Adrenal gland (tissue), 9 donors: ENCODE measurements at regions not wholly inside any gene's neighbourhood (a gene's known extent, or its start where the extent isn't known, plus 50 kb on each side); places are given as distances from the start of the nearest gene placed in this dataset.

Experiments
- DNase-seq, 7 donors: peaks; one replicate each; pipeline ENCODE4 v3.0.0-alpha.2; 2019 to 2020
- H3K27ac ChIP-seq, 5 donors: fragments of 200-600 bp; sonication (generic) in 4 of 5; 1 replicate in 3 of 5; 2 replicates in 2 of 5; pipeline versions ENCODE4 v1.5.1 to v1.8.0; 2016 to 2020; ENCODE audit warnings: mild to moderate bottlenecking in 1 of 5
- H3K27me3 ChIP-seq: fragments of 200-600 bp; 2 replicates; pipeline ENCODE4 v1.8.0; 2021
- H3K36me3 ChIP-seq, 2 donors: fragments of 200-600 bp; replicated peaks in 1 of 2; 1 replicate in 1 of 2; 2 replicates in 1 of 2; pipeline versions ENCODE4 v1.5.1 to v1.8.0; 2018 to 2022
- H3K4me1 ChIP-seq, 2 donors: fragments of 200-600 bp; replicated peaks in 1 of 2; 1 replicate in 1 of 2; 2 replicates in 1 of 2; pipeline versions ENCODE4 v1.5.1 to v1.8.0; 2018 to 2021
- H3K4me3 ChIP-seq, 4 donors: fragments of 200-600 bp; sonication (generic) in 3 of 4; one replicate each; pipeline ENCODE4 v1.5.1; 2016 to 2018
- H3K9me3 ChIP-seq, 3 donors: fragments of 200-600 bp; sonication (generic) in 1 of 3; replicated peaks in 1 of 3; 1 replicate in 2 of 3; 2 replicates in 1 of 3; pipeline versions ENCODE4 v1.5.1 to v1.8.0; 2016 to 2021
- CTCF ChIP-seq, 6 experiments: fragments of 450-650 bp in 4 of 6; fragments of 200-600 bp in 2 of 6; sonication (generic) in 1 of 6; IDR thresholded peaks; 1 replicate in 5 of 6; 2 replicates in 1 of 6; pipeline versions ENCODE4 v1.5.1 to v1.8.0; 2016 to 2021; ENCODE audit warnings: antibody characterized with exemption in 6 of 6, mild to moderate bottlenecking in 2 of 6, moderate library complexity in 1 of 6
- POLR2A ChIP-seq, 2 donors: fragments of 450-650 bp; IDR thresholded peaks; one replicate each; pipeline ENCODE4 v1.6.1; 2017; ENCODE audit warnings: antibody characterized with exemption in 2 of 2, mild to moderate bottlenecking in 2 of 2, moderate library complexity in 1 of 2
- WGBS, 4 donors: extraction: QIAGEN DNeasy Blood & Tissue Kit in 2 of 4; methylation state at CpG; one replicate each; pipeline versions ENCODE4 v1.1.5 to v1.1.7; 2013 to 2017; 5-methylcytosine and 5-hydroxymethylcytosine counted together
- intact Hi-C, 2 donors: fragments of 100-400 bp; cut with DNase I; formaldehyde crosslinking; loops; one replicate each; pipeline versions ENCODE4 v1.14.1 to v1.15.0; 2022 to 2023
- donor health status: healthy with polysubstance abuse.
- donor health status: Bipolar disorder and iron deficiency.
- donor health status: DM: yes; HTN: yes; CAD: no.
- donor health status: DM: no; HTN: no; CAD: no.
- donor health status: DM: no; HTN: no; CAD: no.

- no peaks in the 10 kb centered on the region for H3K27me3 ChIP-seq
- H3K27ac ChIP-seq, result no peak overlapping the region
- H3K9me3 ChIP-seq, result no peaks in the 10 kb centered on the region
- no peak for DNase-seq
- intact Hi-C loops, result loop anchor here in 1 of 2 donors (10.0 kb wide), 1 partner anchor 64 kb away; no protein-coding TSS in a partner anchor
- no peaks in the 10 kb centered on the region for H3K36me3 ChIP-seq
- no peak overlapping the region for H3K4me3 ChIP-seq
- WGBS, 4 donors, result 56 to 65% (median 59%) methylated on average over 6 of the region's 6 CpGs
- no peak for TF ChIP-seq POLR2A (IDR thresholded peaks at IDR 0.05)
- TF ChIP-seq CTCF (IDR thresholded peaks at IDR 0.05), result no peak
- H3K4me1 ChIP-seq, result peaks cover 0 to 4% of the 10 kb centered on the region in 2 donors
Measured at GRCh38 chr20:48308882-48309281, 518.9 kb downstream of the PREX1 start.

GRCh38 chr20:48308232-48308781 is 519.5 kb downstream of the PREX1 start:
- no peaks in the 10 kb centered on the region for H3K27me3 ChIP-seq
- H3K9me3 ChIP-seq, result no peaks in the 10 kb centered on the region
- H3K27ac ChIP-seq, result no peak overlapping the region
- H3K36me3 ChIP-seq, result no peaks in the 10 kb centered on the region
- no peak overlapping the region for H3K4me3 ChIP-seq
- TF ChIP-seq POLR2A (IDR thresholded peaks at IDR 0.05) (no peak), CTCF (IDR thresholded peaks at IDR 0.05) (no peak)
- DNase-seq, result no peak
- H3K4me1 ChIP-seq, result peaks cover 0 to 4% of the 10 kb centered on the region in 2 donors
- intact Hi-C loops, result loop anchor here in 1 of 2 donors (10.0 kb wide), 1 partner anchor 64 kb away; no protein-coding TSS in a partner anchor
- WGBS, 4 donors, result 76 to 83% (median 78%) methylated on average over 4 of the region's 4 CpGs

GRCh38 chr20:48307277-48307676 is 520.5 kb downstream of the PREX1 start:
- Histone ChIP-seq H3K9me3 (no peaks in the 10 kb centered on the region), H3K27me3 (no peaks in the 10 kb centered on the region), H3K4me1 (peaks cover 0 to 4% of the 10 kb centered on the region in 2 donors), H3K4me3 (no peak overlapping the region), H3K27ac (no peak overlapping the region), H3K36me3 (no peaks in the 10 kb centered on the region)
- 84 to 93% (median 88%) methylated on average over 9 to 10 of the region's 10 CpGs for WGBS, 4 donors
- no peak for TF ChIP-seq CTCF (IDR thresholded peaks at IDR 0.05)
- no peak for TF ChIP-seq POLR2A (IDR thresholded peaks at IDR 0.05)
- no peak for DNase-seq
- intact Hi-C loops, result loop anchor here in 1 of 2 donors (10.0 kb wide), 1 partner anchor 62 kb away; no protein-coding TSS in a partner anchor

GRCh38 chr20:48302844-48303542 is 517.7 kb upstream of the SULF2 start:
- no peak overlapping the region for H3K4me3 ChIP-seq
- TF ChIP-seq POLR2A (IDR thresholded peaks at IDR 0.05) (no peak), CTCF (IDR thresholded peaks at IDR 0.05) (no peak)
- intact Hi-C loops, result loop anchor here in 1 of 2 donors (10.0 kb wide), 1 partner anchor 58 kb away; no protein-coding TSS in a partner anchor
- H3K27me3 ChIP-seq, result no peaks in the 10 kb centered on the region
- H3K36me3 ChIP-seq, result no peaks in the 10 kb centered on the region
- no peaks in the 10 kb centered on the region for H3K9me3 ChIP-seq
- 77 to 91% (median 83%) methylated on average over 4 of the region's 4 CpGs for WGBS, 4 donors
- no peak for DNase-seq
- H3K27ac ChIP-seq, result no peak overlapping the region
- no peaks in the 10 kb centered on the region for H3K4me1 ChIP-seq
